GM19324 (cell line): ENCODE measurements at regions not wholly inside any gene's neighbourhood (a gene's known extent, or its start where the extent isn't known, plus 50 kb on each side); places are given as distances from the start of the nearest gene placed in this dataset.

Source experiments
- ATAC-seq: cut with Tn5 transposase; IDR thresholded peaks from one replicate; pipeline ENCODE4 v1.9.1; 2021; ENCODE audit warnings: mild to moderate bottlenecking, moderate library complexity; ENCODE audit not compliant: unreplicated experiment, low FRiP score

DNA sequence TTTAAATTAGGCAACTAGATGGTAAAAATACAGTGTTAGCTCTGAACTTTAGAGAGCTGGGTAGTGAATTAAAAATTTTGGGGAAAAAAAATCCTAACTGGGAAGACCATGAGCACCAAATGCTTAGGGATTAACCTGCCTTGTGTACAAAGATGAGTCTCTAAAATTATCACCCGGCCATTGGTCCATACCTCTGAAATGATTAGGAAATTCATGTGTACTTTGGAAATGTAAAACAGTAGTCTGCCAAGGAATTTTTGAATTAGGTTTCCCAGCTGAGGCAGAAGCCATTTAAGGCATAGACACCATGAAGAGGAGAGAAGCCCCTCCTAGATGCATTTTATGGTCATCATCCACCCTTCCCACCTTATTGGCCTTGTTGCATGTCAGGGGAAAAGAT lies 670.5 kb upstream of the SALL1 start:
- no peak for ATAC-seq

DNA sequence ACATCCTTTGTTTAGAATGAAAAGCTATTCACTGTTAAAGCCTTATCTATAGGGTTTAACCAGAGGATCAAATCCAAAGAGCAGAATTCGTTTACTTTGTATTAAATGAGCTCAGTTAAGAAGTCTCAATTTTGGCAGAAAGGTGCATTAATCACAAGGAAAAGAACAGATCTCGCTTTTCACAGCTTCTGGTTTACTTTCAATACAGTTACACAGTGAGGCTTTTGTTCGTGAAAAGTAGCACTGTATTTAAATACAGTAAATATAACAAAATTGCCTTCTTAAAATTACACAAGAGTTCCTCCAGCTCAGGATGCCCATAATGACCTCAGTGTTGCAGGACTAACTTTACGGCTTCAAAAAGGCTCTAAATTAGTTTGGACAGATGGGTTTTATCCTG lies 669.1 kb upstream of the SALL1 start:
- ATAC-seq, result no peak

DNA sequence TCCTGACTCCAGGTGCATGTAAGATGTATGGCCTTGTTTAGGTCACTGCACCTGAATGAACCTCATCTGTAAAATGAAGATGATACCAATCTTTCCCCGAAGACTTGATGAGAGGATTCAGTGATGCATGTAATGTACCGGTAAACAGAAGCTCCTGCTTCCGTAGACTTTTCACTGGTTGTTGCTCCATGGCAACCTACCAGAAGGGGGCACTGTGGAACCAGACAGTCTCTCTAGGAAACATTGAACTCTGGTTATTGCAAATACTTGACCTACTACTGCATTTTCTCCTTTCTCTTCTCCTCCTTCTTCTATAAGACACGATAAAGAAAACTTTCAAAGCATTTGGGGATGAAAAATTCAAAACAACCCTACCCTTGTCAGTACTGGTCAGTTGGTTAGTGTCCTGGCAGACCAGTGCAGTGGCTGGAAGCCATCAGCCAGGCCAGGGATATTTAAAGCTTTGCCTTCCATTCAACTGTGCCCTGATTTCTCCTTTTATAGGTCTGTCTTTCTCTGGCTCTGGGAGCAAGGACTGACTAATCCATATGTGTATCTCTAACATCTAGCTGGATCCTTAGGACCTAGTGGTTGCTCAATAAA lies 667.4 kb upstream of the SALL1 start:
- no peak for ATAC-seq

DNA sequence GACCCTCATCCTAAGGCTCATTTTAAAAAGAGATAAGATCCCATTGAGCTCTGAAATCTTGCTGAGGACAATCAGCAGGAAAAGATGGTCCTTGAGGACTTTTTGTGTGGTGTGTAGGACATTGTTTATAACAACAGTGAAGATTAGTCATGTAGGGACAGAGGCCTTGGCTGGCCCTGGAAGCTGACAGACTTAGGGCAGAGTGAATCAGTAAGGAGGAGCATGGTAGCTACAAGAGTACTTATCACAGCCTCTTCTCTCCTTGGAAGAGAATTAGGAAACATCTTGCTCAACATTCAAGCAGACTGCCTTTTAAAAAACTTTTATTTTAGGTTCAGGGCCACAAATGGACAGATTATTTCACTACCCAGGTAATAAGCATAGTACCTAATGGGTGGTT lies 665.9 kb upstream of the SALL1 start:
- ATAC-seq, result no peak

DNA sequence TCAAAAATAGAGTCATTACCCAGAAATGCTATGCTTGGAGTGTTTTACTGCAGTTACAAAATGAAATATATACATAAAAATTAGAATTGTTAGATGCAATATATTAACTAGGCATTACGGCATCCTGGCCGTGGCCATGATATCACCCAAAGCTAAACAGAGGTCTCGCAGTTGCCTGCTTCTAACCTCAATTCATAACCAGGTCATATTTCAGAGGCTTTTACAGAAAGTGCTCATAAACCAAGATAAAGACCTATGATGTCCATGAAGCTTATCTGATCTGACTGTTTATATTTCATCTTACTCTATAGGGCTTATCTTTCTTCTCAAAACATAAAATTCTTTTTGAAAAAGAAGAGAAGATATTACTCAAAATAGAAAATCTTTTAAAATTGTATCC lies 664.5 kb upstream of the SALL1 start:
- no peak for ATAC-seq

DNA sequence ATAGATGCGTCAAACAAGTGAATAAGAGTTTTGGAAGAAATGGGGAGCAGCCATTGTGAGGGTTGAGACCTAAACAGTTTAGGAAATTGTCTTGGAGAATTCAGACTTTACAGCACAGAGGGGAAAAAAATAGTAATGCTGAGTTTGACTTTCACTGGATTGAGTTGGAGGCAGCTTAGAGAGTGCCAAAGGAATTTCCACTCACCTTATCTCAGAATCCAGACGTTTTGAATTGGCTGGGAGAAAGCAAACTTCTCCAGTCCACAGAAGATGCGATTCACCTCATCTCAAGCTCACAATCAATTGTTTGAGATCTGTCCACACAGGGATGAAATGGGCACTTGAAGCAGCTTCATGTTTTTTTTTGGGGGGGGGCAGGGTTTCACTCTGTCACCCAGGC lies 663.5 kb upstream of the SALL1 start:
- ATAC-seq, result no peak

DNA sequence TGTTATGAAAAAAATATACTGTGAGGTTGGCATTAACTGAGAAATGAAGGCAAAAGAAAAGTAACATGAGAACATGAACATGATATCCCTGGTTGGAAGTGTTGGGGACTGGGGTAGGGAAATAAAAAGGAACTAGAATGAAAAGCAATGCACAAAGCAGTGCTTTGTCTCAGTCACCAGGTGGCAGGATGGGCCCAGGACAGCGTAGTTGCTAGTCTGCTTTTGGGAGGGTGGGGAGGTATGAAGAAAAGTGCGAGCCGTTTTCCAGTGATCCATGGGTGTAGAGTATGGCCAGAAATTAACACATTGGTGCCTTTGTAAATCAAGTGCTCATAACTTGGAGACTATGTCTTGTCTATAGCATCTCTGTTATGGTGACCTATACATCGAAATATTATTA lies 662.5 kb upstream of the SALL1 start:
- ATAC-seq, result no peak

DNA sequence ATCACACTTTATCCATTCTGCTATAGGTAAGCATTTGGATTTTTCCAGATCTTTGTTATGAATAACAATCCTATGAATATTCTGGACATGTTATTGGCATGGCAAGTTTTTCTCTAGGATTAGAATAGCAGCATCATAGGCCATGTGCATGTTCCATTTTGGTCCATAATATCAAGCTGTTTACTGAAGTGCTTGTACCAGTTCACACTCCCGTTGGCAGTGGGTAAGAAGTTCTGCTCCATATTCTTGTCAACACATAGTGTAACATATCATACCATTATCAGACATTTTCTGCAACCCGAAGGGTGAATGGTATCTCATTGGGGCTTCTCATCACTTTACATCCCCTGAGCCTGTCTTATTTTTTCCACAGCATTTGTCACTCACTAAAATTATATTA lies 661.9 kb upstream of the SALL1 start:
- no peak for ATAC-seq

DNA sequence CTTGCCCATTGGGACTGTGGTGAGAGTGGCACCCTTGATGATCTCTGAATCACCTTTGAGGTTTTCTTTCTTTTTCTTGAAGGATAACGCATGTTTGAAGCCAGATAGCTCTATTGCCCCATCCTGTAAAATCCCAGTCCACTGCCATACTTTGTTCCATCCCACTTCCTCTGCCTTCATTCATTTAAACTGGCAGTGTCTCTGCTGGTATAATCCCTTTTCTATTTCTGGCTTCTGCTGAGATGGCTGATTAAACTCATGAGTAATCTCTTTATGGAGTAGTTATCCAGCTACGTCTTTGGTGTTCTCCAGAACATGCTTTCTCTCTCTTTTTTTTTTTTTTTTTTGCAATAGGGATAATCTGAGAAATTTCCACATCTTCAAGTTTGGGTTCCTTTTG lies 656.5 kb upstream of the SALL1 start:
- ATAC-seq, result no peak

DNA sequence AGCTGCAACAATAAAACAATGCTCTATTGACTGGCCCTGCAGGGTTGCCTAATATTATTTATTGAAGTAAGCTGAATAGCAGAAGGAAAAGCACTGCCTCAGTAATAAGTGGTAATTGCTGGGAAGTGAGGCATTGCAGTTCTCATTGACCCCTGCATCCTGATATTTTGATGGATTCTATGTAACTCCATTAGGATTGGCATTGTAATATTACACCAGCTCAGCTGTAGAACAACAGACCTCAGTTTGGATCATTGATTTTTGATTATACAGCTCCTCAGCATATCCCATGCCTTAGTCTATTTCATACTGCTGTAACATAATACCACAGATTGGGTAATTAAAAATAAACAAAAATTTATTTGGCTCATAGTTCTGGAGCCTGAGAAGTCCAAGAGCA lies 650.6 kb upstream of the SALL1 start:
- ATAC-seq, result no peak

DNA sequence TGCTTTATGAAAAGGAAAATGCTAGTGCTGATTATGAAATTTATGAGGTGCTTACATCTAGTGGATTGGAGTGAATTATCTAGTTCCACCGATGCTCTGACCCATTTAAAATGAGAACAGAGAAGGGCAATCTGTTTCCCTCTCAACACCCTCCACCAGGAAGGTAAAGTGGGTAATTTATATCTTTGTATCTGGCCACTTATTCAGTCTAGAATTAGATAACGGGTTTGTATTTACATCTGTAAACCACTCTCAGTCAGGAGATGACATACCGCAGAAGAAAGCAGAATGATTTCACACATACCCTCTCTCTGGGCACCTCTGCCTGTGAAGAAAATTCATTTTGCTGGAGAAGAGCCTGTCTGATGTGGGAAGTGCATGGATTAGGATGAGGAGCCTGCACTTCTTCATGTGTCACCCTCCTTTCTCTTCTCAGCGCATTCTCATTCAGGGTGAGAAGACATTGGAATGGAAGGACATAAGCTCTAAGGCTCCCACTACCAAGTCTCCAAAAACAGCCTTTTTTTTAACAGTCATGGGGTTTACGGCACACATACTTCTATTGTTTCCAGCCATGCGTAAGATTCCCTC lies 646.7 kb upstream of the SALL1 start:
- no peak for ATAC-seq

DNA sequence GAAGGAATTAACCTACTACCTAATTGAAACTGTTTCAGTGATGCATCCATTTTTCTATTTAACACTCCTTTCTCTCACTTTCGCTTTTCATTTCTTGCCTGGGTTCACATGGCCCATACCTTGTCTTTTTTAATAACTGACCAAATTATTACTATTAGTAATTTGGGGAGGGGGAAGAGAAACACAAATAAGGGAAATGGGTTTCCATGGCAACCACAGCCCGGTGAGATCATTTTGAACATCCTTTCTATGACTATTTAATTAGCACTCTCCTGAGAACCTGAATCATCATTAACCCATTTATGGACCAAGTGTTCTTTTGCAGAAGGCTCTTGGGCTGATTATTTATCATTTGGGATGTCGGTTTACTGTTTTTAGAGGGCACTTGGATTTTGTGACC lies 628.2 kb upstream of the SALL1 start:
- no peak for ATAC-seq

DNA sequence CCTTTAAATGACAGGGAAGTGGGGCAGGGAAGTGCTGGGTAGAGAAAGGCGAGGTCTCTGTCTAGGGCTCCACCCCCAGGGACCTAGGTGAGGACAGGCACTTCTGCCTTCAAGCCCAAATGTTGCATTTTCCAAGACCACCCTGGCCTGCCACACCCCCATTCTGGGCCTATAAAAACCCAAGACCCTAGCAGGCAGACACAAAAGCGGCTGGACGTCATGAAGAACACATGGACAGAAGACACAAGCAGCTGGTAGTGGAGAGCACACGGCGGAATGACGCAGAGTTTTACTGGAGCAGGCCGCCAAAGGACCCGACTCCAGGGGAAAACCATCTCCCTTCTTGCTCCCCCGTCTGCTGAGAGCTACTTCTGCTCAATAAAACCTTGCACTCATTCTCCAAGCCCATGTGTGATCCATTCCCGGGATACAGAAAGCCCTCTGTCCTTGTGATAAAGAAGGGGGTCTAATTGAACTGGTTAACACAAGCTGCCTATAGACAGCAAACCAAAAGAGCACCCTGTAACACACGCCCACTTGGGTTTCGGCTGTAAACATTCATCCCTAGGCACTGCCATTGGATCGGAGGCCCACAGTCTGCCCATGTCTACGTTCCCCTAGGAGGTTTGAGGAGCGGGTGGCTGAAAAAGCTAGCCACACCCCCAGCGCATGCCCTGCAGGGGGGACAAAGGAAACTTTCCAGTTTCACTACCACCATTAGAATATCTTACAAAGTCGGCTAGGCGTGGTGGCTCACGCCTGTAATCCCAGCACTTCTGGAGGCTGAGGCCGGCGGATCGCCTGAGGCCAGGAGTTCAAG lies 622.2 kb upstream of the SALL1 start:
- ATAC-seq, result no peak

DNA sequence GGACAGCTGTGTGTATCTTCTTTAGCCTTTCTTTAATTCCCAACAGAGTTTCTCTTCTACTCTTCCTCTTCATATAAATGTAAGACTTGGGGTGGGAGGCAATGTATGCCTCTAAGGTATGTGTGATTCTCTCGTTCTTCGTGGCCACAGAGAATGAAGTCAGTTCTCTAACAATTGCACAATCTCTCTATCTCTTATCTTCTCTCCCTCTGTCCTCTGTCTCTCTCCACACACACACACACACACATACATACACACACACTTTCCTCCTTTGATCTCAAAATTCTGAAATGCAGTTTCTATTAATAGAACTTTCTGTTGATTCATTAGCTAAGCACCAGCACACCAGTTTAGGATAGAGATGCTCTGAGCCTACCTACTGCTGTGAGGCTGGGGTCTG lies 615.7 kb upstream of the SALL1 start:
- no peak for ATAC-seq

DNA sequence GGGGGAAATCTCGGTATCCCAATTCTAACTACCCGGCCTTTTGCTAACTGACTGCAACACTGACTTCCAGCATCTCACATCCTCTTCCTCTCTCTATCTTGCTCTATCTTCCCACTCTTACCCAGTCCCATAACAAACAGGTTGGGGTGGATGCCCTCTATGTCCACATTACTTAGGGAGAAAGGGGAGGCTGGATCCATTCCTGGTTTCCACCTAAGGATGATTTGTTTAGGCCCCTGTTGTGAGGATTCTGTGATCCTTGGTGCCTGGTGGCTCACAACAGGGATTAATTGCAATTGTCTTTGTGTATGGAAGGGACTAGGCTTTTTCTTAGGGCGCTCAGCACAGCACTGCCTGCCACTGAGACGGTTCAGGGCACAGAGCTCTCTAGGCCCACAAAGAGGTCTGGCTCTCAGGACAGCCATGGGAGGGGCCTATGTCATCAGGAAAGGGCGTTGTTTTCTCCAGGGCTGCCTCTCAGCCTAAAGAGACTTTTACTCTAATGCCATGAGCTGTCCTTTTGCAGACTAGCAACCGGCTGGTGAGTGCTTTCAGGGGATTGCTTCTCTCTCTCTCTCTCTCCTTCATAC lies 612.1 kb upstream of the SALL1 start:
- ATAC-seq, result no peak

DNA sequence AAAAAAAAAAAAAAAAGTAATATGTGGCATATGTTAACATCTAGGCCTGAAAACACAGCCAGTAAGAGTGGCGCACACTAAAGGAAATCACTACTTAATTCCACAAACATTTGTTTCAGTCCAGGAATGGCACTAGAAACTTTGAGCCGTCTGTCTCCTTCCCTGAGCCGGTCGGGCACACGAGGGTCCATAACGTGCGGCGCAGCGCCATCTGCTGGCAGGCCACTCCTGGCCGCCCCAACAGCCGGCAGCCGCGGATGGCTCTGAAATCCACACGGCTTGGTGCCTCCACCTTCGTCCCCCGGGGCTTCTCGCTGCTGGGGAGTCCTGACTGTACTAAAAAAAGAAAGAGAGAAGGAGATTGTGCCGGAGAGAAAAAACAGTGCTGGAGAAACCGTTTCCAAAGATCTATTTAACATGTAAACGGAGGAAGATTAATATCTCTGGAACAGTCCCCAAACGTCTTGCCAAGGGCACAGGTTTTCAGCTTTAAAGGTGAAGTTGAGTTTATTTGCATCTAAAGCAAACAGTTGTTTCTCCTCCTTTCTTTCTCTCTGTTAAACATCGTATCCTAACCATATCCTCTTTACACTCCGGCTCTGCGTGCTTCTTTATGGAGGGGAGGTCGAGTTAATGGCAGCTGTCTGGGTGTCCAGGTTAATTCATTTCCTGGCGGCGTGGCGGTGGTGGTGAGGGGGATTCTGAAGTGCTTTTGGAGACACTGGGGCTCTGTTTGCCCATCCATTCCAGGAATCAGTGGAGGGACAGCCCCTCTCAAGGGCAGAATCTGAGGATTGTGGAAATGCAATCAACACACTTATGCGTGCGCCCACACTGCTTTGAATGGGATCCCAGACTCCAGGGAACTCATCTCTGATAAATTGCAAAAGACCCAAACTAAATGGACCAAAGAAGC lies 611.3 kb upstream of the SALL1 start:
- ATAC-seq, result peak; percentile 75

DNA sequence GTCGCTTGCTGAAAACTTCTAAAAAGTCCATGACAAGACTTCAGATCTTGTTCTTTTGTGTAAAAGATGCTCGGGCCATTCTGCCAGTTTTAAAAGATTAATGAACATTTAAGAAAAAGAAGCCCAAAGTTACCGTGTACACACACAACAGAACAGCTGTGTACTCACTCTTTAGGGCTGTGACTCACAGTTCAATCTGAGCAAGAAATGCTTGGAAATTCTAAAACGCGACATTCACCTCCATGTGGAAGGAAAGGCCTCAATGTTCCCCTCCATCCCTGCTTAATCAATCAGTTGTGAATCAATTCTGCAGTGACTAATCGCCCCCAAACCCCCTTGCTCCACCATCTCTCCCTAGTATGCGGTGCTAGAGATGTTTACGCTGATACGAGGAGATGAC lies 609.9 kb upstream of the SALL1 start:
- ATAC-seq, result no peak

DNA sequence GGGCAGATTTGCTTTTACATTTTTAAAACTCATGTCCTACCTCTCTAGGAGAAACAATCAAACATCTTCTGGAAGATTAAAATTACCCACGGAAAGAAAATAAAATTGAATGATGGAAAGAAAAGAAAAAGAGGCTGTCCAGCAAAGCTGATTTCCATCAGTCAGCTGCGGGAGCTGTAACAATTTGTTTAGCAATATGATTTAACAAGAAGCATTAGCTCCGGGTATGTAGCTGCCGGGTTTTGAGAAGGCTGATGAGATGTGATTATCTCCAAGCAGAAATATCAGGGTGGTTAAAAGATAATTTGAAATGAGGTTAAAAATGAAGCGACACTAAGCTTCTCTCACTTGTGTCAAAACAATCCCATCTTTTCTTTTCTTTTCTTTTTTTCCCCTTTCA lies 608.9 kb upstream of the SALL1 start:
- no peak for ATAC-seq

DNA sequence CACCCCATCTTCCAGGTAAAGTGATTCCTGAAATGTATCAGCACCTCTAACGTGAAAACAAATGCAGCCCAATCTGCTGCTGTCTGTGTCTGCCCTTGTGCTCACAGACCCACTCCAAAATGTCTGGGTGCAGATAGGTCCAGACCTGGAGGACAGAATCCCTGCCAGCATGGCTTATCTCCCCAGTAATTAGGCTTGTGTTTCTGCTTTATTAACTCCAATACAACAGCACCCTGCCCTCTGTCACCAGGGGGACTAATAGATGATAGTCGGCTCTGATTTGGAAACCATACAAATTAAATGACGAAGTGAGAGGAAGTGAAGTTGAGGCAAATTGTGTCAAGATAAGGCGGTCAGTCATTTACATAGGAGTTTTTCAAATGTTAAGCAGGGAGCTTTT lies 608.3 kb upstream of the SALL1 start:
- ATAC-seq, result no peak

DNA sequence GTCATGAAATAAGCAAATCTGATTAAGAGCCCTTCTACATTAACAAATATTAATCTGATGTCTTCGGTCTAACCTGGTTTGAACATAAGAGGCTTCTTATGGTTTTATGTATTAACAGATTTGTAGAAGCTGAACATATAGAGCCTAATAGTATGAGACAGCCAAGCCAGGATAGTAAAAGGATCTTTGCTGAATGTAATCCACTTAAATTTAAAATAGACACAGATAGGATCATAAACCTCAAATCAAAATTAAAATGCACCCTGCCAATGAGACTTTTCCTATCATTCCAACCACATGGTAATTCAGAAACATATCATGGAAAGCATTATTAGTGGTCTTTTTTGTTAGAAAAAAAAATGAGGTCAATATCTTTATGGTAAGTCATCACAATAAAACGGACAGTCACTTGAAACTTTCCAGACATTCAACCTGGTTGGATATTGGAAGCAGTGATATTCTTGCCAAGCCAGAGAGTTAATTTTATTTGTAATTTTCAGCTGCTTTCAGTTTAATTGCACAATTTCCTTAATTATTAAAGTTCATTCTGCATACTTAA lies 606.9 kb upstream of the SALL1 start:
- no peak for ATAC-seq
